ENCODE measurements at regions not wholly inside any gene's neighbourhood (a gene's known extent, or its start where the extent isn't known, plus 50 kb on each side); places are given as distances from the start of the nearest gene placed in this dataset.

DNA sequence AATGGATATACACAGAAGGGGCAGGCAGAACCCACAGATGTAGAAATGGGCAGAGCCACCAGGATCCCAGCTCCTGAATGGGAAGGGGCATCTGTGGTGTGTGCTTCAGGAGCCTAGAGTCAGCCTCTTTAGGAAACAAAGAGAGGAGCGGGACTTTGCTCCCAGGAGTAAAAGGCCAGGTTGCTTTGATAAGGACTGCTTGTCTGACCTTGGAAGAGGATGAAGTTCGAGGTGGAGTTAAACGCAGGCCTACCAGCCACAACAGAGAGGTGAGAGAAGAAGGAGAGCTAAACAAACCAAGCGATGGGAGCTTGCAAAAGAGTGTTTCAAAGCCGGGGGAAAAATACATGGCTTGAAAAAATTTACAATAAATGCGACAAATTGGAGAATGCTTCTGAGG lies 49.9 kb upstream of the TMPRSS2 start:
- H3K27ac ChIP-seq: no peak overlapping the region
- TF ChIP-seq, protein P1, sequence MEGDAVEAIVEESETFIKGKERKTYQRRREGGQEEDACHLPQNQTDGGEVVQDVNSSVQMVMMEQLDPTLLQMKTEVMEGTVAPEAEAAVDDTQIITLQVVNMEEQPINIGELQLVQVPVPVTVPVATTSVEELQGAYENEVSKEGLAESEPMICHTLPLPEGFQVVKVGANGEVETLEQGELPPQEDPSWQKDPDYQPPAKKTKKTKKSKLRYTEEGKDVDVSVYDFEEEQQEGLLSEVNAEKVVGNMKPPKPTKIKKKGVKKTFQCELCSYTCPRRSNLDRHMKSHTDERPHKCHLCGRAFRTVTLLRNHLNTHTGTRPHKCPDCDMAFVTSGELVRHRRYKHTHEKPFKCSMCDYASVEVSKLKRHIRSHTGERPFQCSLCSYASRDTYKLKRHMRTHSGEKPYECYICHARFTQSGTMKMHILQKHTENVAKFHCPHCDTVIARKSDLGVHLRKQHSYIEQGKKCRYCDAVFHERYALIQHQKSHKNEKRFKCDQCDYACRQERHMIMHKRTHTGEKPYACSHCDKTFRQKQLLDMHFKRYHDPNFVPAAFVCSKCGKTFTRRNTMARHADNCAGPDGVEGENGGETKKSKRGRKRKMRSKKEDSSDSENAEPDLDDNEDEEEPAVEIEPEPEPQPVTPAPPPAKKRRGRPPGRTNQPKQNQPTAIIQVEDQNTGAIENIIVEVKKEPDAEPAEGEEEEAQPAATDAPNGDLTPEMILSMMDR (IDR thresholded peaks at IDR 0.05): no peak
- no peak for TF ChIP-seq ZFX (IDR thresholded peaks at IDR 0.05; ENCODE audit: borderline replicate concordance)
